GM23248 (cell line): ENCODE measurements at regions not wholly inside any gene's neighbourhood (a gene's known extent, or its start where the extent isn't known, plus 50 kb on each side); places are given as distances from the start of the nearest gene placed in this dataset.

Experiments
- DNase-seq: peaks from one replicate; pipeline ENCODE4 v3.0.0-alpha.2; 2015
- H2AFZ ChIP-seq: fragments of 200-600 bp; sonication (generic); 2 replicates; pipeline ENCODE4 v1.6.1; 2016; ENCODE audit warnings: antibody characterized with exemption
- H3F3A ChIP-seq: fragments of 200-600 bp; sonication (generic); 2 replicates; pipeline ENCODE4 v1.6.1; 2016; ENCODE audit warnings: mild to moderate bottlenecking, antibody characterized with exemption, mixed run types; ENCODE audit not compliant: insufficient read depth
- H3K27ac ChIP-seq: fragments of 200-600 bp; sonication (generic); 2 replicates; pipeline ENCODE4 v1.5.1; 2016; ENCODE audit warnings: mild to moderate bottlenecking
- H3K27me3 ChIP-seq: fragments of 200-600 bp; sonication (generic); replicated peaks from 2 replicates; pipeline ENCODE4 v1.6.1; 2016; ENCODE audit warnings: mild to moderate bottlenecking; ENCODE audit not compliant: insufficient read depth
- H3K36me3 ChIP-seq: fragments of 200-600 bp; sonication (generic); 2 replicates; pipeline ENCODE4 v1.6.1; 2016; ENCODE audit warnings: low read depth, mild to moderate bottlenecking
- H3K4me1 ChIP-seq: fragments of 200-600 bp; sonication (generic); 2 replicates; pipeline ENCODE4 v1.6.1; 2016; ENCODE audit warnings: mild to moderate bottlenecking; ENCODE audit not compliant: insufficient read depth
- H3K4me2 ChIP-seq: fragments of 200-600 bp; sonication (generic); one replicate; pipeline ENCODE4 v1.6.1; 2016; ENCODE audit warnings: mild to moderate bottlenecking; ENCODE audit not compliant: unreplicated experiment
- H3K4me3 ChIP-seq: fragments of 200-600 bp; sonication (generic); 2 replicates; pipeline ENCODE4 v1.5.1; 2016; ENCODE audit warnings: mild to moderate bottlenecking
- H3K79me2 ChIP-seq: fragments of 200-600 bp; sonication (generic); 2 replicates; pipeline ENCODE4 v1.6.1; 2016; ENCODE audit warnings: mild to moderate bottlenecking; ENCODE audit not compliant: insufficient read depth
- H3K9ac ChIP-seq: fragments of 200-600 bp; sonication (generic); 2 replicates; pipeline ENCODE4 v1.6.1; 2016; ENCODE audit warnings: mild to moderate bottlenecking
- H3K9me2 ChIP-seq: fragments of 200-600 bp; sonication (generic); 2 replicates; pipeline ENCODE4 v1.6.1; 2016; ENCODE audit warnings: mixed run types, mild to moderate bottlenecking, moderate library complexity; ENCODE audit not compliant: insufficient read depth
- H3K9me3 ChIP-seq: fragments of 200-600 bp; sonication (generic); one replicate; pipeline ENCODE4 v1.6.1; 2017; ENCODE audit warnings: low read depth
- H4K20me1 ChIP-seq: fragments of 200-600 bp; sonication (generic); 2 replicates; pipeline ENCODE4 v1.6.0; 2016; ENCODE audit not compliant: insufficient read depth
- EZH2 ChIP-seq: fragments of 200-600 bp; sonication (generic); IDR thresholded peaks from 2 replicates; pipeline ENCODE4 v1.6.1; 2018; ENCODE audit warnings: antibody characterized with exemption, mild to moderate bottlenecking; ENCODE audit not compliant: insufficient read depth, poor library complexity, severe bottlenecking
- EZH2phosphoT487 ChIP-seq: fragments of 200-600 bp; sonication (generic); IDR thresholded peaks from 2 replicates; pipeline ENCODE4 v1.6.1; 2018; ENCODE audit warnings: antibody characterized with exemption, moderate library complexity, mild to moderate bottlenecking, low read depth; ENCODE audit not compliant: insufficient read depth
- WGBS, 2 experiments: methylation state at CpG; one replicate each; pipeline ENCODE4 v1.1.6; 2015 to 2017; ENCODE audit warnings: low lambda C conversion rate in 2 of 2, low coverage in 1 of 2; ENCODE audit errors: missing lambda C conversion rate in 2 of 2; 5-methylcytosine and 5-hydroxymethylcytosine counted together
- in situ Hi-C: fragments of 300-500 bp; cut with MboI; formaldehyde crosslinking; loops from 2 replicates; pipeline ENCODE4 v1.15.0; 2020

DNA sequence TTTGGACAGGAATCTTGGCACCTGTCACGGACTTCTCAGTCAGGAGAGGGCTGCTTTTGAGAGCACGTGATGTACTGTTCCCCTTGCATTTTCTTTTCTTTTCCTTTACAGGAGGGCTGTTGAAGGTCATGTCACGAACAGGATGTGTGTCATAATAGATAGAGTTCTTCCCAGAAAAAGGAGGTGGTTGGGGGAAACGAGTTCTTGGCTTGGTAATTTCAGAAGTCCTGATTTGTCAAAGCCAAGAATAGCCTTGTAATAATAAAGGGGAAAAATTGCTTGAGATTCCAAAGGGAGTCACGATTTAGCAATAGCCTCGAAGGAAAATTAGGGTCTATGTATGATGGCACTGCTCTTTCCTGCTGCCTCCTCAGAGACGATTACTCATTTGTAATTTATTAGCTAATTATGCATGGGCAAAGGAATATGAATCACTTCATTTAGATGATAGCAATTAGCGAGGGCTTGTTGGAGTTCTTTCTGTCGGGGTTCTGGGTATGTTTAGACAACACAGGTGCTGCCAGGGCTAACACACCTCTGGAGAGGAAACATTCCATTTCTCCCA lies 277.7 kb upstream of the N4BP1 start:
- Histone ChIP-seq H3K9me2 (no peaks in the 10 kb centered on the region), H3K9ac (no peak overlapping the region), H3K36me3 (no peaks in the 10 kb centered on the region), H3F3A (no peaks in the 10 kb centered on the region), H3K4me1 (no peaks in the 10 kb centered on the region), H3K27ac (no peak overlapping the region), H3K9me3 (no peaks in the 10 kb centered on the region), H3K4me2 (no peak overlapping the region), H3K4me3 (no peak overlapping the region), H3K79me2 (no peaks in the 10 kb centered on the region), H3K27me3 (no peaks in the 10 kb centered on the region), H4K20me1 (no peaks in the 10 kb centered on the region), H2AFZ (no peak overlapping the region)
- no peak for DNase-seq
- in situ Hi-C loops, result no loop called here
- WGBS, 2 experiments, result 16 to 21% methylated on average over 9 of the region's 9 CpGs
- TF ChIP-seq EZH2 (no peak), EZH2phosphoT487 (no peak)

DNA sequence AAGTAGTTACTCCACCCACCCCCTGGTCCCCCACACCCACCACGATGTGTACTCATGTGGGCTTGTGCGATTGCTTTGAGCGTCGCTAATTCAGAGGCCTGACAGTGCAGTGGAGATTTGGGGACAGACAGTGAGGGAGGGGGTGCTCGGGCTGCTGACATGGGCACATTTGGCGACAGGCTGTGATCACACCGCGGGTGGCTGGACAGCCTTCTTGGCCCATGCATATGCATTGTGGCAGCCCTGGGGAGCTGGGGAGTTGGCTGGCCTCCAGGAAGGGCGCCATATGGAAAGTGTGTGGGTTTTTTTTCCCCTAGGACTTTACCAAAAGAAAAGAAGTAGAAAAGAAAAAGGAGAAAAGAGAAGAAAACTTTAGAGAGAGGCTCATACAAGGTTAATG lies 275.5 kb upstream of the N4BP1 start:
- H3K27me3 ChIP-seq, result no peaks in the 10 kb centered on the region
- whole genome bisulfite sequencing, 2 experiments, result 25 to 30% methylated on average over 9 of the region's 9 CpGs
- no peaks in the 10 kb centered on the region for H3K9me2 ChIP-seq
- H4K20me1 ChIP-seq, result no peaks in the 10 kb centered on the region
- H3K36me3 ChIP-seq, result no peaks in the 10 kb centered on the region
- H2AFZ ChIP-seq, result no peak overlapping the region
- H3K79me2 ChIP-seq, result no peaks in the 10 kb centered on the region
- no peaks in the 10 kb centered on the region for H3K4me1 ChIP-seq
- H3K9ac ChIP-seq, result no peak overlapping the region
- in situ Hi-C loops, result no loop called here
- DNase-seq, result no peak
- no peaks in the 10 kb centered on the region for H3F3A ChIP-seq
- no peak overlapping the region for H3K4me3 ChIP-seq
- no peak overlapping the region for H3K27ac ChIP-seq
- TF ChIP-seq EZH2, result no peak
- TF ChIP-seq EZH2phosphoT487, result no peak
- no peaks in the 10 kb centered on the region for H3K9me3 ChIP-seq
- no peak overlapping the region for H3K4me2 ChIP-seq

DNA sequence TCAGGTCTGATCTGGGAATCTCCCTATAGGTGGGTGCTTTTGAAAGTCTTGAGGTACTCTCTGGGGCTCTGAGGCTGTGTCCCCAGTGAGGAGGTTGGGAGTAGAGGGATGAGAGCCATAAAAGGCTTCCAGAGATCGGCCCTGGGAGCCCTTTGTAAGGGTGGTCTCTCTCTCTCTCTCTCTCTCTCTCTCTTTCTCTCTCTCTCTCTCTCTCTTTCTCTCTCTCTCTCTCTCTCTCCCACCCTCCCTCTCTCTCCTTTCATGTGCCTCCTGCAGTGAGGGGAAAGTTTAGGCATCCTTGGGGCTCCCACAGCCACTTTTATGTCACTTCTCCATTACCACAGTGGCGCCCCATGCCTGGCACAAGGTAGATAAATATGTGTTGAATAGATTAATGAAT lies 271.3 kb upstream of the N4BP1 start:
- Histone ChIP-seq H3K79me2 (no peaks in the 10 kb centered on the region), H3K9me3 (no peaks in the 10 kb centered on the region), H2AFZ (no peak overlapping the region), H3K27ac (no peak overlapping the region), H4K20me1 (no peaks in the 10 kb centered on the region), H3F3A (no peaks in the 10 kb centered on the region), H3K4me1 (no peaks in the 10 kb centered on the region), H3K36me3 (no peaks in the 10 kb centered on the region), H3K4me3 (no peak overlapping the region), H3K9ac (no peak overlapping the region), H3K27me3 (no peaks in the 10 kb centered on the region), H3K4me2 (no peak overlapping the region), H3K9me2 (no peaks in the 10 kb centered on the region)
- 7 to 17% methylated on average over 2 of the region's 2 CpGs for WGBS, 2 experiments
- in situ Hi-C loops, result no loop called here
- DNase-seq, result no peak
- TF ChIP-seq EZH2 (no peak), EZH2phosphoT487 (no peak)

- Histone ChIP-seq H3K4me1 (no peaks in the 10 kb centered on the region), H3K36me3 (no peaks in the 10 kb centered on the region), H3K9me3 (no peaks in the 10 kb centered on the region), H3K9ac (no peak overlapping the region), H3K27ac (no peak overlapping the region), H3F3A (no peaks in the 10 kb centered on the region), H2AFZ (no peak overlapping the region), H4K20me1 (no peaks in the 10 kb centered on the region), H3K9me2 (no peaks in the 10 kb centered on the region), H3K4me3 (no peak overlapping the region), H3K4me2 (no peak overlapping the region), H3K79me2 (no peaks in the 10 kb centered on the region), H3K27me3 (no peaks in the 10 kb centered on the region)
- TF ChIP-seq EZH2phosphoT487, result no peak
- no peak for TF ChIP-seq EZH2
- in situ Hi-C loops, result no loop called here
- DNase-seq, result no peak
- WGBS, 2 experiments, result 37 to 38% methylated on average over 14 of the region's 14 CpGs
Measured at GRCh38 chr16:48879223-48880122, 269.5 kb upstream of the N4BP1 start.
